H9 (cell line): ENCODE measurements at regions not wholly inside any gene's neighbourhood (a gene's known extent, or its start where the extent isn't known, plus 50 kb on each side); places are given as distances from the start of the nearest gene placed in this dataset.

Source experiments
- DNase-seq: peaks from one replicate; pipeline ENCODE4 v3.0.0-alpha.2; 2017
- H2AFZ ChIP-seq: one replicate; pipeline ENCODE4 v1.6.1; 2013; ENCODE audit warnings: mild to moderate bottlenecking, low read length, control low read depth, moderate library complexity
- H2AK5ac ChIP-seq: 2 replicates; pipeline ENCODE4 v1.6.1; 2013; ENCODE audit warnings: low read length, control low read depth, mixed read lengths; ENCODE audit not compliant: insufficient read length
- H2BK120ac ChIP-seq: one replicate; pipeline ENCODE4 v1.6.1; 2013; ENCODE audit warnings: low read depth, mild to moderate bottlenecking, low read length, control low read depth, inconsistent platforms; ENCODE audit not compliant: poor library complexity, severe bottlenecking
- H2BK12ac ChIP-seq: 2 replicates; pipeline ENCODE4 v1.6.1; 2013; ENCODE audit warnings: low read length, control low read depth, mixed read lengths, low read depth; ENCODE audit not compliant: insufficient read length
- H2BK15ac ChIP-seq: 2 replicates; pipeline ENCODE4 v1.6.1; 2013; ENCODE audit warnings: low read depth, low read length, control low read depth
- H2BK20ac ChIP-seq: one replicate; pipeline ENCODE4 v1.6.1; 2013; ENCODE audit warnings: low read depth, mild to moderate bottlenecking, low read length, control low read depth, inconsistent platforms; ENCODE audit not compliant: poor library complexity, severe bottlenecking
- H2BK5ac ChIP-seq: 2 replicates; pipeline ENCODE4 v1.6.1; 2013; ENCODE audit warnings: low read length, control low read depth, mixed read lengths; ENCODE audit not compliant: insufficient read length
- H3K14ac ChIP-seq: 2 replicates; pipeline ENCODE4 v1.6.1; 2013; ENCODE audit warnings: low read length, control low read depth; ENCODE audit not compliant: insufficient read depth
- H3K18ac ChIP-seq: 2 replicates; pipeline ENCODE4 v1.6.1; 2013; ENCODE audit warnings: low read depth, mild to moderate bottlenecking, mixed read lengths, low read length, control low read depth; ENCODE audit not compliant: insufficient read length
- H3K23ac ChIP-seq: 2 replicates; pipeline ENCODE4 v1.6.1; 2013; ENCODE audit warnings: low read length, control low read depth, mixed read lengths, low read depth; ENCODE audit not compliant: insufficient read length
- H3K23me2 ChIP-seq: 2 replicates; pipeline ENCODE4 v1.6.1; 2013; ENCODE audit warnings: low read depth, mild to moderate bottlenecking, mixed read lengths, low read length, control low read depth; ENCODE audit not compliant: insufficient read length, poor library complexity, severe bottlenecking
- H3K27ac ChIP-seq: 2 replicates; pipeline ENCODE4 v1.5.1; 2013; ENCODE audit warnings: low read length, control low read depth, mixed read lengths, low read depth; ENCODE audit not compliant: insufficient read length
- H3K27me3 ChIP-seq: 2 replicates; pipeline ENCODE4 v1.6.1; 2013; ENCODE audit warnings: low read length, control low read depth, inconsistent platforms; ENCODE audit not compliant: insufficient read depth
- H3K4ac ChIP-seq: 2 replicates; pipeline ENCODE4 v1.6.1; 2013; ENCODE audit warnings: low read depth, mild to moderate bottlenecking, control low read depth, inconsistent platforms, low read length, moderate library complexity
- H3K4me1 ChIP-seq: 2 replicates; pipeline ENCODE4 v1.6.1; 2013; ENCODE audit warnings: low read length, control low read depth, inconsistent platforms; ENCODE audit not compliant: insufficient read depth
- H3K4me2 ChIP-seq: 2 replicates; pipeline ENCODE4 v1.6.1; 2013; ENCODE audit warnings: low read length, control low read depth, mixed read lengths; ENCODE audit not compliant: insufficient read length, insufficient read depth
- H3K56ac ChIP-seq: 2 replicates; pipeline ENCODE4 v1.6.1; 2013; ENCODE audit warnings: low read depth, mild to moderate bottlenecking, mixed read lengths, low read length, control low read depth; ENCODE audit not compliant: insufficient read length
- H3K79me1 ChIP-seq: 2 replicates; pipeline ENCODE4 v1.6.1; 2013; ENCODE audit warnings: low read depth, mild to moderate bottlenecking, moderate library complexity, low read length, control low read depth, inconsistent platforms; ENCODE audit not compliant: insufficient read depth, poor library complexity, severe bottlenecking
- H3K79me2 ChIP-seq: 2 replicates; pipeline ENCODE4 v1.6.1; 2013; ENCODE audit warnings: low read length, control low read depth, inconsistent platforms; ENCODE audit not compliant: insufficient read depth
- H3K9ac ChIP-seq: 2 replicates; pipeline ENCODE4 v1.6.1; 2013; ENCODE audit warnings: low read length, control low read depth, mixed read lengths; ENCODE audit not compliant: insufficient read length; ENCODE audit errors: extremely low read depth
- H3K9me3 ChIP-seq: one replicate; pipeline ENCODE4 v1.6.1; 2013; ENCODE audit warnings: low read depth, low read length, inconsistent platforms; ENCODE audit not compliant: control insufficient read depth
- H3T11ph ChIP-seq: one replicate; pipeline ENCODE4 v1.6.1; 2013; ENCODE audit warnings: mild to moderate bottlenecking, low read length, control low read depth, inconsistent platforms
- H4K20me1 ChIP-seq: one replicate; pipeline ENCODE4 v1.6.1; 2013; ENCODE audit not compliant: control insufficient read depth, insufficient read length, insufficient read depth
- H4K5ac ChIP-seq: 2 replicates; pipeline ENCODE4 v1.6.1; 2013; ENCODE audit warnings: low read depth, mild to moderate bottlenecking, mixed read lengths, low read length, control low read depth; ENCODE audit not compliant: insufficient read length
- H4K8ac ChIP-seq: replicated peaks from 2 replicates; pipeline ENCODE4 v1.6.1; 2013; ENCODE audit warnings: low read length, control low read depth, mixed read lengths, low read depth; ENCODE audit not compliant: insufficient read length
- H4K91ac ChIP-seq: 2 replicates; pipeline ENCODE4 v1.6.1; 2013; ENCODE audit warnings: low read depth, mild to moderate bottlenecking, moderate library complexity, mixed read lengths, low read length, control low read depth; ENCODE audit not compliant: insufficient read length
- H3K27ac Mint-ChIP-seq, 3 experiments: 2 replicates in 2 of 3; 3 replicates in 1 of 3; pipeline ENCODE4 v1.8.0; 2020 to 2021; ENCODE audit warnings: mixed read lengths in 3 of 3, mild to moderate bottlenecking in 1 of 3, moderate library complexity in 1 of 3
- H3K27me3 Mint-ChIP-seq: 2 replicates; pipeline ENCODE4 v1.8.0; 2021; ENCODE audit warnings: low read depth, mild to moderate bottlenecking, moderate library complexity, mixed read lengths
- H3K36me3 Mint-ChIP-seq, 3 experiments: 2 replicates in 2 of 3; 3 replicates in 1 of 3; pipeline ENCODE4 v1.8.0; 2020 to 2021; ENCODE audit warnings: low read depth in 3 of 3, mixed read lengths in 3 of 3; ENCODE audit not compliant: insufficient read depth in 1 of 3
- H3K4me1 Mint-ChIP-seq, 2 experiments: 2 replicates each; pipeline ENCODE4 v1.8.0; 2020; ENCODE audit warnings: mixed read lengths in 2 of 2
- H3K4me3 Mint-ChIP-seq, 2 experiments: 2 replicates in 1 of 2; 3 replicates in 1 of 2; pipeline ENCODE4 v1.8.0; 2020 to 2021; ENCODE audit warnings: mild to moderate bottlenecking in 2 of 2, mixed read lengths in 2 of 2, moderate library complexity in 1 of 2
- H3K9me3 Mint-ChIP-seq, 2 experiments: 2 replicates in 1 of 2; 3 replicates in 1 of 2; pipeline ENCODE4 v1.8.0; 2020; ENCODE audit warnings: mild to moderate bottlenecking in 2 of 2, mixed read lengths in 2 of 2, moderate library complexity in 1 of 2
- WGBS: extraction: QIAGEN DNeasy Blood & Tissue Kit; methylation state at CpG from one replicate; pipeline ENCODE4 v1.1.7; 2013; ENCODE audit warnings: missing lambda C conversion rate, low lambda C conversion rate, mixed read lengths; ENCODE audit not compliant: insufficient read length; ENCODE audit errors: extremely low coverage; 5-methylcytosine and 5-hydroxymethylcytosine counted together
- TF ChIP-seq, protein P1 (sequence below): fragments of 200-600 bp; sonication (generic); conservative IDR thresholded peaks from 3 replicates; pipeline ENCODE4 v1.8.0; 2021; ENCODE audit warnings: antibody characterized with exemption, mild to moderate bottlenecking

DNA sequence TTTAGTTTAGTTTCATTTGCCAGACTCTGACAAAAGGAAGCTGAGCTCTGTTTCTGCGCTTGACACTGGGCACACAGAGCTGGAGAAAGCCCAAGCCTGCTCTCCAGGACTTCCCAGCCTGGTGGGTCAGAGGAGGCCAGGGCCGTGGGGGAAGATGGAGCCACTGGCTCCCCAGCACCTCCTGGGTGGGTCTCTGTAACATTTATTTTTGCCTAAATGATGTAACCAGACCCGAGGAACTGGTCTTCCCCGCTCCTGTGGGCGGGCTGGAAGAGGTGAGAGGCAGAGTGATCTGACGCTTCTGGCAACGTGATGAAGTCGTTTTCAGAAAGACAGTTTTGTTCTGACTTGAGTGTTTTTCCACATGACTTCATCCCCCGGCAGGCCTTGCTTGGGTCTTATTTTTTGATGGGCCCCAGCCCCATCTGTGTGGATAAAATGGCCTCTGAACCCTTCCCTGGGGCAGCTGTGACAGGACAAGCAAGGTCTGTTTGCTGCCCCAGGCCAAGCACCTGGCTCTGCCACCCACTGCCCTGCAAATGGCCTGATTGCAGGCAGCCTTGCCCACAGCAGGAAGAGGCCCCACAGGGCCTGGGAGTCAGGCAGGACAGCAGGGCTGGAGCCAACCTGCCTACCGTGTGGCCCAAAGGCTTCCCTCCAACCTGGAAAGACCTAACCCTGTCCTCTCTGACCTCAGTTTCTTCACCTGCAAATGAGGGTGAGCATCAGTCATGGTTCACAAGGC lies 304.9 kb upstream of the ZMIZ1 start:
- Histone ChIP-seq H3K23ac (no peak overlapping the region), H2BK20ac (no peak overlapping the region), H3K9ac (no peak overlapping the region), H3K4ac (no peak overlapping the region), H3K4me2 (no peak overlapping the region), H3K27me3 (no peaks in the 10 kb centered on the region), H3K79me1 (no peaks in the 10 kb centered on the region), H3K4me1 (no peaks in the 10 kb centered on the region), H4K91ac (no peak overlapping the region), H3T11ph (no peak overlapping the region), H4K8ac (no peak overlapping the region), H3K9me3 (no peaks in the 10 kb centered on the region), H4K5ac (no peak overlapping the region), H2BK5ac (no peak overlapping the region), H2AFZ (no peak overlapping the region), H3K14ac (peak overlapping the region; percentile 10; the same call in 1 of the 2 replicates), H3K27ac (no peak overlapping the region), H4K20me1 (no peaks in the 10 kb centered on the region), H2AK5ac (no peak overlapping the region), H3K18ac (no peak overlapping the region), H2BK120ac (no peak overlapping the region), H2BK15ac (no peak overlapping the region), H3K79me2 (no peaks in the 10 kb centered on the region), H3K56ac (no peak overlapping the region), H2BK12ac (no peak overlapping the region), H3K23me2 (no peaks in the 10 kb centered on the region)
- Mint-ChIP-seq H3K9me3 (no peaks in the 10 kb centered on the region), H3K27me3 (peaks cover 23% of the 10 kb centered on the region), H3K27ac (no peak overlapping the region), H3K4me3 (no peak overlapping the region), H3K4me1 (peaks cover 5 to 16% of the 10 kb centered on the region in 2 experiments), H3K36me3 (no peaks in the 10 kb centered on the region)
- TF ChIP-seq, protein P1, sequence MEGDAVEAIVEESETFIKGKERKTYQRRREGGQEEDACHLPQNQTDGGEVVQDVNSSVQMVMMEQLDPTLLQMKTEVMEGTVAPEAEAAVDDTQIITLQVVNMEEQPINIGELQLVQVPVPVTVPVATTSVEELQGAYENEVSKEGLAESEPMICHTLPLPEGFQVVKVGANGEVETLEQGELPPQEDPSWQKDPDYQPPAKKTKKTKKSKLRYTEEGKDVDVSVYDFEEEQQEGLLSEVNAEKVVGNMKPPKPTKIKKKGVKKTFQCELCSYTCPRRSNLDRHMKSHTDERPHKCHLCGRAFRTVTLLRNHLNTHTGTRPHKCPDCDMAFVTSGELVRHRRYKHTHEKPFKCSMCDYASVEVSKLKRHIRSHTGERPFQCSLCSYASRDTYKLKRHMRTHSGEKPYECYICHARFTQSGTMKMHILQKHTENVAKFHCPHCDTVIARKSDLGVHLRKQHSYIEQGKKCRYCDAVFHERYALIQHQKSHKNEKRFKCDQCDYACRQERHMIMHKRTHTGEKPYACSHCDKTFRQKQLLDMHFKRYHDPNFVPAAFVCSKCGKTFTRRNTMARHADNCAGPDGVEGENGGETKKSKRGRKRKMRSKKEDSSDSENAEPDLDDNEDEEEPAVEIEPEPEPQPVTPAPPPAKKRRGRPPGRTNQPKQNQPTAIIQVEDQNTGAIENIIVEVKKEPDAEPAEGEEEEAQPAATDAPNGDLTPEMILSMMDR = no peak
- no CpG with 5 or more reads among the region's 10 CpGs for WGBS
- no peak for DNase-seq
